HEK293 (cell line): ENCODE measurements at regions not wholly inside any gene's neighbourhood (a gene's known extent, or its start where the extent isn't known, plus 50 kb on each side); places are given as distances from the start of the nearest gene placed in this dataset.

Experiments used
- CTCF ChIA-PET: fragments of 350-600 bp; formaldehyde crosslinking; extraction: SDS; loops from one replicate; lab custom pipeline; 2021; ENCODE audit warnings: antibody characterized with exemption; lab: Yijun Ruan, JAX
- POLR2A ChIA-PET: fragments of 300-600 bp; formaldehyde crosslinking; extraction: SDS; loops from one replicate; lab custom pipeline; 2020; ENCODE audit warnings: antibody characterized with exemption, inconsistent platforms; lab: Yijun Ruan, JAX
- H3K27ac ChIP-seq: fragments of 200-500 bp; sonication (Bioruptor generic); 2 replicates; pipeline ENCODE4 v1.5.1; 2014; ENCODE audit warnings: low read depth, low read length, control low read depth, inconsistent platforms; ENCODE audit errors: extremely low read depth
- H3K36me3 ChIP-seq, 2 experiments: fragments of 200-500 bp in 1 of 2; sonication (Bioruptor generic) in 1 of 2; 1 replicate in 1 of 2; 2 replicates in 1 of 2; pipeline ENCODE4 v1.5.1; 2014 to 2017; ENCODE audit warnings: inconsistent platforms in 2 of 2, low read length in 2 of 2; ENCODE audit not compliant: control insufficient read depth in 2 of 2, insufficient read depth in 1 of 2
- H3K4me1 ChIP-seq: fragments of 200-500 bp; sonication (Bioruptor generic); 2 replicates; pipeline ENCODE4 v1.5.1; 2014; ENCODE audit warnings: mild to moderate bottlenecking, low read length, inconsistent platforms; ENCODE audit not compliant: control insufficient read depth, insufficient read depth
- H3K4me3 ChIP-seq: 2 replicates; pipeline ENCODE4 v1.5.1; 2011; ENCODE audit warnings: low read depth, mild to moderate bottlenecking, control low read depth, low read length, moderate library complexity
- H3K9me3 ChIP-seq: fragments of 200-500 bp; sonication (Bioruptor generic); 2 replicates; pipeline ENCODE4 v1.5.1; 2014; ENCODE audit warnings: low read depth, low read length, inconsistent platforms; ENCODE audit not compliant: control insufficient read depth, insufficient read depth
- KLF17 ChIP-seq: fragments of 450-650 bp; formaldehyde crosslinking; IDR thresholded peaks from 2 replicates; pipeline ENCODE4 v1.5.1; 2016; ENCODE audit warnings: missing biosample characterization, missing genetic modification characterization
- PRDM10 ChIP-seq: fragments of 450-650 bp; formaldehyde crosslinking; IDR thresholded peaks from 2 replicates; pipeline ENCODE4 v1.5.1; 2016; ENCODE audit warnings: missing biosample characterization, missing genetic modification characterization
- RBAK ChIP-seq: fragments of 450-650 bp; formaldehyde crosslinking; IDR thresholded peaks from 2 replicates; pipeline ENCODE4 v1.5.1; 2016; ENCODE audit warnings: missing biosample characterization, missing genetic modification characterization
- REST ChIP-seq: fragments of 450-650 bp; formaldehyde crosslinking; IDR thresholded peaks from 2 replicates; pipeline ENCODE4 v1.5.1; 2016; ENCODE audit warnings: missing biosample characterization, missing genetic modification characterization
- SP3 ChIP-seq: fragments of 450-650 bp; formaldehyde crosslinking; IDR thresholded peaks from 2 replicates; pipeline ENCODE4 v1.5.1; 2016; ENCODE audit warnings: missing biosample characterization, missing genetic modification characterization
- ZNF114 ChIP-seq: fragments of 450-650 bp; formaldehyde crosslinking; IDR thresholded peaks from 2 replicates; pipeline ENCODE4 v1.5.0; 2017; ENCODE audit warnings: missing biosample characterization, missing genetic modification characterization
- ZNF121 ChIP-seq: fragments of 450-650 bp; formaldehyde crosslinking; IDR thresholded peaks from 2 replicates; pipeline ENCODE4 v1.5.1; 2016; ENCODE audit warnings: missing biosample characterization, missing genetic modification characterization
- ZNF132 ChIP-seq: fragments of 450-650 bp; formaldehyde crosslinking; IDR thresholded peaks from 2 replicates; pipeline ENCODE4 v1.5.1; 2017; ENCODE audit warnings: missing biosample characterization, missing genetic modification characterization, borderline replicate concordance
- ZNF157 ChIP-seq: fragments of 450-650 bp; formaldehyde crosslinking; IDR thresholded peaks from 2 replicates; pipeline ENCODE4 v1.5.1; 2016; ENCODE audit warnings: missing biosample characterization, missing genetic modification characterization
- ZNF184 ChIP-seq: fragments of 450-650 bp; IDR thresholded peaks from 2 replicates; pipeline ENCODE4 v1.5.1; 2018; ENCODE audit warnings: missing biosample characterization, mild to moderate bottlenecking, missing genetic modification characterization
- ZNF2 ChIP-seq: fragments of 450-650 bp; formaldehyde crosslinking; IDR thresholded peaks from 2 replicates; pipeline ENCODE4 v1.5.1; 2016; ENCODE audit warnings: missing biosample characterization, missing genetic modification characterization
- ZNF223 ChIP-seq: fragments of 450-650 bp; formaldehyde crosslinking; IDR thresholded peaks from 2 replicates; pipeline ENCODE4 v1.5.1; 2016; ENCODE audit warnings: missing biosample characterization, missing genetic modification characterization
- ZNF394 ChIP-seq: fragments of 450-650 bp; formaldehyde crosslinking; IDR thresholded peaks from 2 replicates; pipeline ENCODE4 v1.5.1; 2016; ENCODE audit warnings: missing biosample characterization, missing genetic modification characterization, mild to moderate bottlenecking, moderate library complexity, borderline replicate concordance
- ZNF423 ChIP-seq: fragments of 450-650 bp; formaldehyde crosslinking; IDR thresholded peaks from 2 replicates; pipeline ENCODE4 v1.5.1; 2016; ENCODE audit warnings: missing biosample characterization, missing genetic modification characterization
- ZNF530 ChIP-seq: fragments of 450-650 bp; formaldehyde crosslinking; IDR thresholded peaks from 2 replicates; pipeline ENCODE4 v1.5.1; 2016; ENCODE audit warnings: low read depth, missing biosample characterization, missing genetic modification characterization
- ZNF544 ChIP-seq: fragments of 450-650 bp; formaldehyde crosslinking; IDR thresholded peaks from 2 replicates; pipeline ENCODE4 v1.5.0; 2017; ENCODE audit warnings: missing biosample characterization, missing genetic modification characterization
- ZNF548 ChIP-seq: fragments of 450-650 bp; formaldehyde crosslinking; IDR thresholded peaks from 2 replicates; pipeline ENCODE4 v1.5.1; 2016; ENCODE audit warnings: missing biosample characterization, missing genetic modification characterization
- ZNF571 ChIP-seq: fragments of 450-650 bp; formaldehyde crosslinking; IDR thresholded peaks from 2 replicates; pipeline ENCODE4 v1.5.0; 2017; ENCODE audit warnings: missing biosample characterization, missing genetic modification characterization
- ZNF610 ChIP-seq: fragments of 450-650 bp; formaldehyde crosslinking; IDR thresholded peaks from 2 replicates; pipeline ENCODE4 v1.5.1; 2016; ENCODE audit warnings: missing biosample characterization, missing genetic modification characterization, borderline replicate concordance
- ZNF677 ChIP-seq: fragments of 450-650 bp; IDR thresholded peaks from 2 replicates; pipeline ENCODE4 v1.5.0; 2018; ENCODE audit warnings: missing biosample characterization, mild to moderate bottlenecking, missing genetic modification characterization, moderate library complexity
- ZNF768 ChIP-seq: fragments of 450-650 bp; formaldehyde crosslinking; IDR thresholded peaks from 2 replicates; pipeline ENCODE4 v1.5.1; 2018; ENCODE audit warnings: missing biosample characterization, mild to moderate bottlenecking, missing genetic modification characterization
- ZSCAN18 ChIP-seq: fragments of 450-650 bp; formaldehyde crosslinking; IDR thresholded peaks from 2 replicates; pipeline ENCODE4 v1.5.1; 2016; ENCODE audit warnings: missing biosample characterization, missing genetic modification characterization
- ZSCAN23 ChIP-seq: fragments of 450-650 bp; formaldehyde crosslinking; IDR thresholded peaks from 2 replicates; pipeline ENCODE4 v1.5.1; 2016; ENCODE audit warnings: missing biosample characterization, missing genetic modification characterization
- ZXDB ChIP-seq: fragments of 450-650 bp; formaldehyde crosslinking; IDR thresholded peaks from 2 replicates; pipeline ENCODE4 v1.5.1; 2016; ENCODE audit warnings: missing biosample characterization, missing genetic modification characterization

- H3K27ac ChIP-seq, result no peak overlapping the region
- no peaks in the 10 kb centered on the region for H3K36me3 ChIP-seq
- ChIA-PET POLR2A (no interaction called here), CTCF (interaction anchor here (0.9 kb wide), 1 partner anchor 9 kb away, joined by 3 read pairs; no protein-coding TSS in a partner anchor)
- H3K4me1 ChIP-seq, result no peaks in the 10 kb centered on the region
- H3K4me3 ChIP-seq, result no peak overlapping the region
- no peaks in the 10 kb centered on the region for H3K9me3 ChIP-seq
- TF ChIP-seq ZNF223 (tag by site-specific recombination) (no peak), RBAK (tag by site-specific recombination) (no peak), ZSCAN18 (no peak)
Measured at GRCh38 chr5:167271081-167271480, 1020.4 kb upstream of the WWC1 start.

- CTCF ChIA-PET, result interaction anchor here (0.9 kb wide), 1 partner anchor 10 kb away, joined by 3 read pairs; no protein-coding TSS in a partner anchor
- TF ChIP-seq ZNF2, result no peak
- no peak for TF ChIP-seq ZNF184 (tag by site-specific recombination)
- TF ChIP-seq ZNF157, result no peak
- no peak for TF ChIP-seq SP3 (tag by site-specific recombination)
- no peak for TF ChIP-seq ZNF132
- Histone ChIP-seq H3K9me3 (no peaks in the 10 kb centered on the region), H3K36me3 (no peaks in the 10 kb centered on the region), H3K4me1 (no peaks in the 10 kb centered on the region), H3K4me3 (no peak overlapping the region), H3K27ac (no peak overlapping the region)
- POLR2A ChIA-PET, result no interaction called here
Measured at GRCh38 chr5:167271511-167271910, 1019.9 kb upstream of the WWC1 start.

GRCh38 chr5:167280111-167280510, 1011.3 kb upstream of the WWC1 start:
- no peaks in the 10 kb centered on the region for H3K4me1 ChIP-seq
- H3K36me3 ChIP-seq, result no peaks in the 10 kb centered on the region
- ChIA-PET POLR2A (no interaction called here), CTCF (no interaction called here)
- no peaks in the 10 kb centered on the region for H3K9me3 ChIP-seq
- no peak overlapping the region for H3K4me3 ChIP-seq
- no peak for TF ChIP-seq ZNF423 (tag by site-specific recombination)
- TF ChIP-seq ZNF121 (tag by site-specific recombination), result no peak
- TF ChIP-seq ZNF544 (tag by site-specific recombination), result no peak
- TF ChIP-seq REST (tag by site-specific recombination), result no peak
- TF ChIP-seq ZNF223 (tag by site-specific recombination), result no peak
- TF ChIP-seq ZNF610 (tag by site-specific recombination), result no peak
- TF ChIP-seq ZSCAN23 (tag by site-specific recombination), result no peak
- TF ChIP-seq ZNF677, result no peak
- TF ChIP-seq ZXDB, result no peak
- TF ChIP-seq ZNF394 (tag by site-specific recombination), result no peak
- no peak for TF ChIP-seq ZNF530 (tag by site-specific recombination)
- TF ChIP-seq ZNF571 (tag by site-specific recombination), result no peak
- TF ChIP-seq PRDM10, result no peak
- no peak for TF ChIP-seq ZNF548 (tag by site-specific recombination)
- TF ChIP-seq KLF17, result no peak
- TF ChIP-seq ZNF768 (tag by site-specific recombination), result no peak
- TF ChIP-seq ZNF114 (tag by site-specific recombination), result no peak
- no peak overlapping the region for H3K27ac ChIP-seq
